ENCODE measurements at regions not wholly inside any gene's neighbourhood (a gene's known extent, or its start where the extent isn't known, plus 50 kb on each side); places are given as distances from the start of the nearest gene placed in this dataset.
"Not testable (repeated sequence)": the region's sequence is repeated elsewhere in the genome, so short reads cannot be mapped to it uniquely, and the experiment has no call there.

DNA sequence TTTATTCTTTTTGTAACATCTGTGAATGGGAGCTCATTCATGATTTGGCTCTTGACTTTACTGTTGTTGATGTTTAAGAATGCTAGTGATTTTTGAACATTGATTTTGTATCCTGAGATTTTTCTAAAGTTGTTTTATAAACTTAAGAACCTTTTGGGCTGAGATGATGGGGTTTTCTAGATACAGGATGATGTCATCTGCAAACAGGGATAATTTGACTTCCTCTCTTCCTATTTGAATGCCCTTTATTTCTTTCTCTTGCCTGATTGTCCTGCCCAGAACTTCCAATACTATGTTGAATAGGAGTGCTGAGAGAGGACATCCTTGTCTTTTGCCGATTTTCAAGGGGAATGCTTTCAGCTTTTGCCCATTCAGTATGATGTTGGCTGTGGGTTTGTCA, 445.1 kb upstream of the CFAP20DC start:
- DNase-seq: not testable (repeated sequence)

DNA sequence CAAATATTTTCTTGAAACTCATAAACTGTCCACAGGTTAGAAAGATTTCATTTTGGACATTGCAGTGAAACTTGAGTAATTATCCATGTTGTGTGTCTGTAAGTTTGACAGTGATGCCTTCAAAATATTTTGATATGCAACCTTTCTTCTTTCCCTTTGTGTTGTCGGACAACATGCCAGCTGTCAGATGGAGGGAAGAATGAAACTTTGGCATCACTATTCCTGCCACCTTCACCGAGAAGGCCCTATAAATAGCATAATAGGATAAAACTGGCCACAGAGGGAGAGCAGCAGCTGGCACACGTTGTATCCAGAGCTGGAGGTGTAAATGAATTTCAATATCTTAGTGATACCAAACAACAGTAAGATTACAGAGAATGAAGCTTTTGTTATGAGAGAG, 436.7 kb upstream of the CFAP20DC start:
- DNase-seq: no peak

DNA sequence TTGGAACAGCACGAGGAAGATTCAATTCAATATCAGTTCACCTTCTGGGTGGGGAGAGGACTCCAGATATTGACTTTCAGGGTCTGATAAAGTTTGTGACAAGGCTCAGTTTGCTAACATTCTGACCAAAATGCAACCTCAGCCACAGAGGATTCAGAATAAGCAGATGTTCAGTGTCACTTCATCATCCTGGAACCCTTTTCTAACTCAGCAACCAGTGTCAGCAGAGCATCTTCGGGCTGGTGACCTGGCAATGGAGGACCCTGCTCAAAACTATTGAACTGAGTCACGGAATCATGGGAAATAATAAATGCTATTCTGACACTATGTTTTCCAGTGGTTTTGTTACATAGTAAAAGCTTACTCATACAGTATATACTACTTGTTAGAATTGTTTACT, 433.4 kb upstream of the CFAP20DC start:
- no peak for DNase-seq

DNA sequence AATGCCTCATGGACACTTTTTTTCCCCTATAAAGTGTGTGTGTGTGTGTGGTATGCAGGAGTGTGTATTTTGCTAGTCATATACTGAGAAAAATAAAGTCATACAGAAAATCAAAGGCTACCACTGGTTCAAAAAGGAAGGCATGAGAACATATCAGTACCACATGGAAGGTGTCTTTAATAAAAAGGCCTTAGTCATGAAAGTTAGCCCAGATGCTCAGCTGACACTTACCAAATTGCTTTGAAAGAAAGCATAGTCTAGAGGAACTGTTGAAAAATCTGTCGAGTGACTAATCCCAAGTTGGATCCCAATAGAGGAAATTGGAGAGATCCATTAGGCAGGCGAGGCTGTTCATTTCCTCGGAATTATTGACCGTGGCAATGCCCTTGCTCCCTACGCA, 432.9 kb upstream of the CFAP20DC start:
- DNase-seq: no peak

DNA sequence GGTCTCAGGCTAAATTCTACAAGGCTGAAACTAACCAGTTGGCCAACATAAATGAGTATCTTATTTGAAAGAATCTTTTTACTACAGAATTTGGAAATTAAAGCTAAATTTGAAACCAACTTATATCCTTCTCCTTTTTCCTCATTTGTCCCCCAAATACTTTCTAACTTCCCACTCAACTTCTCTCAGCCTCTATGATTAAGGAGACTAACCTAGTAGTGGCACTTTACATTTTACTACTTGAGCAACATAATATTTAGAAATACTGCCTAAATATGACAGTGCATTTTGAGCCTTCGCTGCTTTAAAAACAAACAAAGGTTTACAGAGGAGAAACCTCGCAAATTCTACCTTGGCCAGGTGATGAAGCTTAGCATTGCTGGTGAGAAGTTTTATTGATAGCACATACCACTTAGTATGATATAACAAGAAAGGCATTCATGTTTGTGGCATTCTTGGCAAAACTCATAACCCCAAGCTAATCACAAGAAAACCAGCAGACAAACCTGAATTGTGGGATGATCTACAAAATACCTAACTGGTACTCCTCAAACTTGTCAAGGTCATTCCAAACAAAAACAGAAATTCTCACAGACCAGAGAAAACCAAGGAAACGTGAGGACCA, 432.1 kb upstream of the CFAP20DC start:
- no peak for DNase-seq

DNA sequence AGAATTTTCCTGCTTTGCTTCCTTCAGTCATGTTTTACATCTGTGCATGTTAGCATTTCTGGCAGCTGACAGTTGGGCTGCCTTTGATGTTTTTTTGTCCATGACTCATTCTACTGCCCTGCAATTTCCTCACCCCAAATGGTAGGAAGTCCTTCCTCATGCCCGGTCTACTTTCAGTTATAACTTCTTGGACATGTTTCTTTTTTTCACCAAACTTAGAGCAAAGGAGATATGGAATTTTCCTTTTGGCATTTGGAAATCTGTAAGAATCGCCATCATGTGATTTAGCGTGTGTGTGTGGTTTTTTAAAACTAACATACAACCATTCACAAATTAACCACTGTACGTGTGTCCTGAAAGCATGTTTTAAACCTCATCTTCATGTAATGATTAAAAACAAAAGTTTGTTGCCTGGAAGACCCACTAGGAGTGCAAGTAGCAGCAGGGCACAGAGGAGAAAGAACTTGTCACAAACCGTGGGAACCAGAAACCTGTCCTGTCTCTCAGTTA, 430.7 kb upstream of the CFAP20DC start:
- no peak for DNase-seq

DNA sequence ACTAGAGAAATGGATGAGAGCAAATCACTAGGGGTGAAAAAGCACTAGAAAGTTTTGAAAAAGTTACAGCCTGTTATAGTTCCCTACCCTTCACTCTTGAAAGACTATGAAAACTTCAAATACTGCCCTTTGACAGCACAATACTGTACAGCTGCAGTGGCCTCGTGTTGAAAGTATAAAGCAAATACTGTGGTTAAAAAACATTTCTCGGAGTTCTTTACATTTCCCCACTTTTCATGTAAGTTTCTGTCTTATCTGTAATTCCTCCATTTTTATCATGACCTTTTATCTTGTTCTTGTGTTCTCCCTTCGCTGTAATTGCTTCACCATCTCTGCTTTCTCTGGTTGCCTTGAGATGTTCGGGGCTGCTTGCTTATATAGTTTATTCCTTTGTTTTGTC, 423.8 kb upstream of the CFAP20DC start:
- no peak for DNase-seq

DNA sequence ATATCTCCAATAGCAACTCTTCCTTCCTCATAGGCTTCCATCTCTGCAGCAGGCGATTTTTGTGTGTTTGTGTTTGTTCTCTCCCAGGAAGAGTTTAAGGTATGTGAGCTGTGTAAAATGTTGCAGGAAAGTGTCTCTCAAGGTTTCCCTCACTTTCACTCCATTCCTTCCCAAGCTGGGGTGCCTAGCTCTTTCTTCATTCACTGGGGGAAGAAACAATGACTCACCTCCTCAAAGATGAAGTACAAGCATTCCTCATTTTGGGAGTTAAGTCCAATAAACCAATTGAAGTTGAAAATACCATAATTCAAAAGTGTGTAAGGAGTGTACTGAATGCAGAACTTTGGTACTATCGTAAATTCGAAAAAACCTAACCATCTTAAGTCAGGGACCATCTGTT, 422.7 kb upstream of the CFAP20DC start:
- DNase-seq: no peak

DNA sequence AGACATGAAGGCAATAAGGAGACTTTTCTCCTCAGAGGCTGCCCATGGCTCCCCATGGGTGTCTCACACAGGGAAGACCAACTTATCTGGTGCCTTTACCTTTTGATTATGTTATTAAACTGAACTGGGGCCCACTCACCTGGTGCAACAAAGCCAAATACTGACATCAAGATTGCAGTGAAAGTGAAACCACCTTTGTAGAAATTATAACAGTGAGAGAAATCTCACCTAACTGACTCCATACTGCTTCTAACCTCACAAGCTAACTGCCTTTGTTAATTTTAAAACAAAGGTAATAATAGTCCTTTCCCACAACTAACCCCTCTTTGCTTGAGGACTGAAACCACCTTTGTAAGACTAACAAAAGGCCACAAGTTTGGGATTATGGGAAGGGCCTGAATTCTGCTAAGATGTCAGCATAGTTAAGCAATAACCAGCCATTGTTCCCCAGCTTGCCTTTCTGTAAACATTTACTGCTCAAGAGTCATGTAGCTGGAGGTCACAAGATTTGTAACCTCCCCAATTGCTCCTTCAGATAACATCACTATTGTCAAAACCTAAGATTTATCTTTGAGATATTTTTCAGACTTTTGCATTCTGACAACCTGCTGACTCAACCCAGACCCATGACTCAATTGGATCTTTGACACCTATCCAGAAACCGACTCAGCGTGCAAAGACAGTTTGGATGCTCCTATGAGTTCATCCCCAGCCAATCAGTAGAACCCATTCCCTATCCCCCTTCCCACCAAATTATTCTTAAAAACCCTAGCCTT, 420.3 kb upstream of the CFAP20DC start:
- DNase-seq: no peak

DNA sequence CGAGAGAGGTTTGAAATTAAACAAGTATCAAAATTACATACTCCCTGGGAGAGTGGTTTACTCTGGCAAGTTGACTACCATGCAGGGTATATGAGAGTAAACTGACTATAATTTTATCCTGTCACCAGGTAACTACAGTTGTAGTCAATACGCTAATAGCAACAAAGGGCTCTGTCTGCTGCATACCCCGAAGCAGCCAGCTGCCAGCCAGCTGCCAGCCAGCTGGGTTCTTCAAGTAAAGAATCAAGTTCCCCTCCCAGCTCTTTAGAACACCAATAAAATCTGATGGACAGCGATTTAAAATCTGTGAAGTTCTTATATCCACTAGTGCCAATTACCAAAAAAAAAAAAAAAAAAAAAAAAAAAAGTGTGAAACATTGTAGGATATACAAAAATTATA, 417.7 kb upstream of the CFAP20DC start:
- no peak for DNase-seq

DNA sequence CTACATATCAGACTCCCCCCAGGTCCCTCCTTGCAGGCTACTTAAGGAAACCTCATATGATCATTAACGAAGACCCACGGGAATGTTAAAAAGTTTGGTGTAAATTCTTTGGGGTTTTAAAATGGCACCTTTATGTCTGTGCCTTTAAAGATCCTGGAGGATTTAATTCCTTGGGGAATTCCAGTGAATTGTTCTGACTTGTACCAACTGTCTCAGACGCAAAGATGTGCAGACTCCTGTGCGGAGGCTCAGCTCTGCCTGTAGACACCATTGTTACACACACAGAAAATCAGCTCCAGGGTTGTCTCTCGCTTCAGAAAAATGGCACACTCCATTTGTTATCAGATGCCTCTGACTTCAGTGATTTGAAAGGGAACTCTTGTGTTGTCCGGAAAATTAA, 414.4 kb upstream of the CFAP20DC start:
- DNase-seq: no peak

DNA sequence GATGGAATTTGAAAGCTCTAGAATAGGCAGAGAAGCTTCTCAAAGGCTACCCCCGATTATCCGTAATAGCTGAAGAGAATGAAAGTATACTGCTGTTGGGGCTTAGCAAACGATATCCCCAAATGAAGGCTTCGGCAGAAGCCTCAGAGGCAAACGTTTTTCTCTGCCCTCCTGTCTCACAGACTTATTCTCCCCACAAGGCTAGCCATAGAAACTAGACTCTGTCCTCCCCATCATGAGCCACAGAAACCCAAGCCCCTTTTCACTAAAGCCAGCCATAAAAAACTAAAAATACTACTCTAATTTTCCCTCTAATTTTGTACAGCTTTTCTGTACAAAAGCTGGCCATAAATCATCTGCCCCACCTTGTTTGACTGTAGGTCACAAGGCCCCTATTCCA, 413.4 kb upstream of the CFAP20DC start:
- DNase-seq: no peak

DNA sequence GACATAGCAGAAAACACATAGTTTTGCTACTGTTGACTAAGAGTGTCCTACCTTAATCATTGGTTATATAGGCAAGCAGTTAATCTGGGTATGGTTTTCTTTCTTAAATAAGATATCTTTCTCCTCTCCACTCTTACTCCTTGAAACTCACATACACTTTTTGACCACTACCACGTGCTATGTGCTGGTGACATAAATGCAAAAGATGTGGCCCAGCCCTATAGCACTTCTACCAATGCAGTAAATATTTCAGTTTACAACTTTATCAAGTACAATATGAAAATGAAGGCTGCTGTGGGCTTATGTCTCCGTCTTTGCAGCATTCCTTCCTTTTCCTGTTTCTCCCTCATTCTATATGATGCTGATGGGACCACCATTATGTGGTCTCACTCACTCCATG, 410.2 kb upstream of the CFAP20DC start:
- no peak for DNase-seq

DNA sequence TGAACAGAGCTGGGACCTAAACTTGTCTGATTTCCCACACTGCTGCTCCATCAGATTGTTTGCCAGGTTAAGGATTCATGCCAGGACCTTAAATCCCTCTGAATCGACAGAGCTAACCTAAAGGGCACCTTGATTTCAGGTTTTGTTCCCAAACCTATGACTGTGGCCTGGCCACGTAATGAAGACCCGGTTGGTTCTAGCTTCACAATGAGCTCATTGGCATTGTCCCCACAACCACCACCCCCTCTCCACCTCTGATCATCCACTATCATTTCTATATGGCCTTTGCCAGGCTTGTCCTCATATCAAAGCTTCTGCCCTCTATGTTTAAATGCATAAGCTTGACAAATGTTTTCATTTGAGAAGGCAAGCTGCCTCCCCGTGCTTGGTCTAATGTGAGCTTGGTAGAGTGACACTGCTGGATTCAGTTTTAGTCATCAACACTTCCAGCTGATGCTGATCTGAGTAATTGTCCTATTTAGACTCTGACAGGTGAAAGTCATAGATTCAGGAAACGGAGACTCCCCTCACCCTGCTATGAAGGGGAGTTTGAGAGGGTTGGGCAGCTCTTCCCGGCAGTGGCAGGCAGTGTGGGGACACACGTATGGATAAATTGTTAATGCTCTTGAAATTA, 407.1 kb upstream of the CFAP20DC start:
- DNase-seq: no peak

DNA sequence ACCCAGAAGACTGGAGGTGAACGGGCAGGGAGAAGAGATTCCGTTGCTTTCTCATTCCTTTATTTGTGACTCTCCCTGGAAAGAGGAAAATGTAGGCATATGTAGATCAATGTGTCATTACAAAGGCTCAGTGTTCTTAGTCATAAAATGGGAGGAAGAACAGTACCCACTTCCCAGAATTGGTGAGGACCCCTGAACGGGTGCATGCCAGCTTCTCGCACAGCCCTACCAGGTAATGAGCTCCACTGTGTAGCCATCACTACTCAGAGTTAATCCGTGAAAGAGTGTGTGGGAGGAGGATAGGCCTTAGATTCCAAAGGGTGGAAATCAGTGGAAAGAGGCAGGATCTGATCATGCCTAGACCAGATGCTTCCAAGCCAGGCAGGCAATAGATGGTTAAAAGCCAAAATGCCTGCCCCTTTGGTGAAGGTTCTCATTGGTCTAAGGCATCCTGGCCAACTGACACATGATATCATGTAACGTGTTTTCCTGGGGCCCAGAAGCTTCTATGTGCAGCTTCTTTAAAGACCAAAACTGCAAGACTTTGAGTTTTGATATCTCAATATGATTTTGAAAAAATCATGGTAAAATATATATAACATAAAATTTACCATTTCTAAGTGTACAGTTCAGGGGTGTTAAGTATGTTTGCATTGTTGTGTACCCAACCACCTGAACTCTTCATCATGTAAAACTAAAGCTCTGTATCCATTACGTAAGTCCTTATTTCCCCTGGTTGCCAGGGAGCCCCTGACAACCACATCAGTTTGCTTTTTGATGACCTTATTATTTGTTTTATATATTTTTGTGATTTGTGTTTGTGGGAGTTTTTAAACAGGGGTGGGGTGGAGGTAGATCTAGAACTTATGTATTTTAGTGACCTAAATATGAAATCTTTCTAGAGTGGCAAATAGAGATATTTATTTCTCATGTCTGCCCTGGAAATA, 402.2 kb upstream of the CFAP20DC start:
- no peak for DNase-seq

DNA sequence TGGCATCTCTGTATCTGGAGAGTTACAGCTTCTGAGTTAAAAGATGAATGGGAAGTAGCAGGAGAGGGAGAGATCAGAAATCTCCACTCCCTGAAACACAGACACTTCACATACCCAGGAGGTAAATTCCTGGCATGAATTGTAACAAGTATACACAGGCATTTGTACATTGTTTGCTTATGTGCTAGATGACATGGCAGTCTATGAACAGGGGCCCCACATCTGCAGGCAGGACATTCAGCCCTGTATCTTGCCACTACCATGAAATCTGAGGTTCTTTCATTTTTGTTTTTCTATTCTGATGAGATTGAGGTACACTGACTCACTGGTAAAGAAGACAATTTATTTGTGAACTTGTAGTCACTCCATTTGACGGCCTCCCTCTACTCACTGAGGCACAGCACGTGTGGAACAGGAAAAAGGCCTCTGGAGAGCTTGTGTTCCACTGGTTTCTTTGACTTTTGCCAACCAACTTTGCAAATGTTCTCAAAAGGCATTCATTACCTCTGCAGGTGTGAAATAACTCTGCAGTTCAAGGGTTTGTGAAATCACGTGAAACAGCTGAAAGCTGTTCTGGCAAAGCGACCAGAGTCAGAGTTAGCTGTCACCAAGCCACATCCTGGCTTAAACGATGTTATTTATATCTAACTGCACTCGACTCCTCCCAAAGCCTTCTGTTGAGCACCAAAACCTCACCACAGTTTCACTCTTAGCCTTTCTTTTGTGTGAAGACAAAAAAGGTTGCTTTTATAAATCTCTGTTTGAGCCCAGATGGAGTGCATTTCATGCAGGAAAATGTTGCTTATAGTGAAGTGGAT, 401.3 kb upstream of the CFAP20DC start:
- no peak for DNase-seq

DNA sequence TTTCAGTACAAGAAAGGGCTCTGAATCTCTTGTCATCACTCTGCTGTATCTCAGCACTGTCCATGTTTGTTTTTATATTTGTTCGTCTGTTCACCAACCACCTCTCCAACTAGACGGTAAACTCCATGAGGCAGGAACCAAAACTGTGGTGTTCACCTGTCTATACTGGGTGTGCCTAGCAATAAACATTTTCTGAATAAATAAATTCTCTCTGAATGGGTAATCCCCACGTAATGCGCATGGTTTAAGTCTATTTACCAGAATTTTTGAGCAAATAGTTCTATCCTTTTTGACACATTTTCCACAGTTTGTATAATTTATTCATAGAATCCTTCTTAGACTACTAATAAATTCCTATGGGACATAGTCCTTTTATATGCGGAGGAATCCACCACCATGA, 400.6 kb upstream of the CFAP20DC start:
- no peak for DNase-seq

DNA sequence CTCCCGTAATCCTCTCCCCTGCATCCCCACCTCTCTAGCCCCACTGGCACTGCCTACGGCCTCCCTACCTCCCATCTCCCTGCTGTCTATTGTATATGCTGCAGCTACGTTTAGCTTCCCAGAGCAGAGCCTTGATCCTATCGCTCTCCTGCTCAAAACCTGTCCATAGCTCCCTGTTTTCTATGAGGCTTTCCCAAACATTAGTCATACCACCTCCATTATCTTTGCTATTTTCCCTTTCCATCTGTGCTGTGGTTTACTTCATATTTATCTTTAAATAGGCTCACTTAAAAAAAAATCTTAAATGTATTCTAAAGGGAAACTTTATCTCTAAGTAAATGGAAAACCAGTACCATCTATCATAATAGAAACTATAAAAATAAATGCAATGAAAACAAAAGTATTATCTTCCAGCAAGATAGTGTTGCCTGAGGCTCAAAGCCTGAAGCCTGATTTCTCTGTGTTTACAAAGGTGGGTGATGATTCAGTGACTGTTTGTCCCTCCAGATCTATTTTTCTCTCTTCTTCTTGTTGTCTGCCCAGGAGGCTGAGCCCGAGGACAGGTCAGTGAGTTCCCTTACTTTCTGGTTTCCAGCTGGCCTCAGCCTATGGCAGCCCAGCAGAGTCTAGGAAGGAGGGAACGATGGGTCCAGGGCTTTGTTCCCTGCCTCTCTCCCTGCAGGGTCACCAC, 397.1 kb upstream of the CFAP20DC start:
- DNase-seq: no peak

DNA sequence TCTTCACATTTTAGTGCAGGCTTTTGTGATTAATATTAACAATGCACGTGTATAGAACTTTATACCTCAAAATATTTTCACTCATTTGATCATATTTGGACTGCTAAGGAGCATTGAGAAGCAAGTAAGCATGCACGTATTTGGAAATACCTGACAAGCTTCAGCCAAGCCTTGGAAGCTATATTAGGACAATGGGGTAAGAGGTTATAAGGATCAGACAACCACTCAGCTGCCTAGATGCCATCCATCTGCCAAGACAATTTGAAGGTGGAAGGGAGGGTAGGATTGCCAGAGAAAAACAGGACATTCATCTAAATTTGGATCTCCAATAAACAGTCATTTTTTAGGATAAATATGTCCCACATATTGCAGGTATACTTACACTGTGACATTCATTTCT, 394.9 kb upstream of the CFAP20DC start:
- DNase-seq: no peak

DNA sequence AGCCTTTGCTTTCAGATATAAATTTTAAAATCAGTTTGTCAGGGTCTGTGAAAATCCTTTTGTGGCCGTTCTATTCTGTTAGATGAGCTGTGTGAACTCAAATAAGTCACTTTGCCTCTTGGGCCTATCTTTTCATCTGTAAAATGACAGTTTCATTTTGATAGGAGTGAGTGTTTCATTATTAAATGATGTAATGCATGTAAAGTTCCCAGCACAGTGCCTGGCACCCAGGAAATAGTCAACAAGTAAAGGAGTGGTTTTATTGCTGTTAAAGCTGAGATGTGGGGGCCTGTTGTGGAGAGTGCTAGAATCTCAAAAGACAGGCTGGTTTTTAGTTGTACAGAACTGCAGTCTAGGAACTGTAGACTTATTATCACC, 394.5 kb upstream of the CFAP20DC start:
- no peak for DNase-seq

DNA sequence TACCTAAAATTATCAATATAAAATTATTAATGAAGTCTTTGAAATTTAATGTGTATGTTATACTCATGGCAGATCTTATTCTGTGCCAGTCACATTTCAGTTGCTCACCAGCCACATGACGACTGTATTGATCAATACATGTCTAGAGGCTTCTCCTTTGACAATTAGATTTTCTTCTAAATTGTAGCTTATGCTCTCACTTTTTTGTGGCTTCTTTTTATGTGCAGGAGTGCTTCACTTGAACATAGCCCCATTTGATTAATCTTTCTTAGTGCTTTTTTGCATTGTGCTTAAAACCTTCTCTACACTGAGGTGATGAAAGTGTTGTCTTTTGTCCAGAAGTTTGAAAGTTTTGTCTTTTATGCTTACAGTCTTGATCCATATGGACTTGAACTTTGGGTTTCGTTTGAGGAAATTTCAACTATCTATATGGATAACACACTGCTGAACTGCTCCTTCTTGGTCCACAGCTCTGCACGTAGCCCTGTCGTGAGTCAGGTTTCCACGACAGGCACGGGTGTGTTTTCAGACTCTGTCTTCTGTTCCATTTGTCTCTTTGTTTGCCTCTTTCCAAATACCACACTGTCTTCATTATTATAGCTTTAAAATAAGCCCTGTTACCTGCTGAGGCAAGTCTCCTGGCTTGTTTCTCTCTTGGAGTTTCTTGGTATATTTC, 393.9 kb upstream of the CFAP20DC start:
- DNase-seq: no peak

Measured in NCI-H1436 (cell line).